Parathyroid adenoma (tissue), 2 donors: ENCODE measurements at regions not wholly inside any gene's neighbourhood (a gene's known extent, or its start where the extent isn't known, plus 50 kb on each side); places are given as distances from the start of the nearest gene placed in this dataset.

Experiments used
- H2AFZ ChIP-seq: fragments of 300-600 bp; sonication (generic); one replicate; pipeline ENCODE4 v1.7.0; 2017; ENCODE audit warnings: antibody characterized with exemption, mild to moderate bottlenecking
- H3K27ac ChIP-seq: fragments of 300-600 bp; sonication (generic); one replicate; pipeline ENCODE4 v1.7.0; 2017
- H3K27me3 ChIP-seq: fragments of 300-600 bp; sonication (generic); one replicate; pipeline ENCODE4 v1.7.0; 2017; ENCODE audit warnings: low read length; ENCODE audit not compliant: control insufficient read depth, insufficient read depth
- H3K36me3 ChIP-seq: fragments of 300-600 bp; sonication (generic); one replicate; pipeline ENCODE4 v1.7.0; 2017; ENCODE audit warnings: low read length; ENCODE audit not compliant: control insufficient read depth, insufficient read depth
- H3K4me1 ChIP-seq: fragments of 300-600 bp; sonication (generic); one replicate; pipeline ENCODE4 v1.7.0; 2017; ENCODE audit warnings: control low read depth
- H3K4me2 ChIP-seq: fragments of 300-600 bp; sonication (generic); one replicate; pipeline ENCODE4 v1.7.0; 2017; ENCODE audit warnings: low read length
- H3K4me3 ChIP-seq: fragments of 300-600 bp; sonication (generic); one replicate; pipeline ENCODE4 v1.7.0; 2017; ENCODE audit warnings: low read depth, low read length
- H3K79me2 ChIP-seq: fragments of 300-600 bp; sonication (generic); one replicate; pipeline ENCODE4 v1.7.0; 2017; ENCODE audit warnings: control low read depth
- H3K9ac ChIP-seq: fragments of 300-600 bp; sonication (generic); one replicate; pipeline ENCODE4 v1.7.0; 2017; ENCODE audit warnings: mild to moderate bottlenecking
- H3K9me3 ChIP-seq: fragments of 300-600 bp; sonication (generic); one replicate; pipeline ENCODE4 v1.7.0; 2017; ENCODE audit warnings: low read length; ENCODE audit not compliant: control insufficient read depth
- CTCF ChIP-seq: fragments of 300-600 bp; sonication (generic); IDR thresholded peaks from one replicate; pipeline ENCODE4 v1.7.0; 2017; ENCODE audit warnings: antibody characterized with exemption, mild to moderate bottlenecking
- donor health status: primary hyperparathyroidism.

- H3K27me3 ChIP-seq, result no peaks in the 10 kb centered on the region
- H3K4me2 ChIP-seq, result no peak overlapping the region
- H3K9ac ChIP-seq, result no peak overlapping the region
- TF ChIP-seq CTCF, result no peak
- H3K36me3 ChIP-seq, result no peaks in the 10 kb centered on the region
- no peaks in the 10 kb centered on the region for H3K4me1 ChIP-seq
- H3K4me3 ChIP-seq, result no peak overlapping the region
- no peak overlapping the region for H2AFZ ChIP-seq
- no peaks in the 10 kb centered on the region for H3K79me2 ChIP-seq
- H3K9me3 ChIP-seq, result peaks cover 2% of the 10 kb centered on the region
- no peak overlapping the region for H3K27ac ChIP-seq
These were observed 1202.9 kb upstream of the CELF4 start for GRCh38 chr18:38768504-38768903.

- no peak overlapping the region for H3K4me3 ChIP-seq
- no peaks in the 10 kb centered on the region for H3K9me3 ChIP-seq
- no peaks in the 10 kb centered on the region for H3K79me2 ChIP-seq
- no peak overlapping the region for H3K27ac ChIP-seq
- H3K4me1 ChIP-seq, result no peaks in the 10 kb centered on the region
- no peak for TF ChIP-seq CTCF
- no peak overlapping the region for H2AFZ ChIP-seq
- H3K36me3 ChIP-seq, result no peaks in the 10 kb centered on the region
- no peak overlapping the region for H3K9ac ChIP-seq
- no peaks in the 10 kb centered on the region for H3K27me3 ChIP-seq
- H3K4me2 ChIP-seq, result no peak overlapping the region
These were observed 1193.9 kb upstream of the CELF4 start for GRCh38 chr18:38759457-38759856.

- no peak for TF ChIP-seq CTCF
- no peak overlapping the region for H3K27ac ChIP-seq
- no peaks in the 10 kb centered on the region for H3K4me1 ChIP-seq
- no peaks in the 10 kb centered on the region for H3K79me2 ChIP-seq
- H2AFZ ChIP-seq, result no peak overlapping the region
- no peak overlapping the region for H3K9ac ChIP-seq
- H3K27me3 ChIP-seq, result no peaks in the 10 kb centered on the region
- H3K9me3 ChIP-seq, result no peaks in the 10 kb centered on the region
- no peaks in the 10 kb centered on the region for H3K36me3 ChIP-seq
- H3K4me3 ChIP-seq, result no peak overlapping the region
- H3K4me2 ChIP-seq, result no peak overlapping the region
These were observed 1190.8 kb upstream of the CELF4 start for GRCh38 chr18:38756436-38756835.

- no peak for TF ChIP-seq CTCF
- H3K9ac ChIP-seq, result no peak overlapping the region
- H3K27ac ChIP-seq, result no peak overlapping the region
- no peaks in the 10 kb centered on the region for H3K27me3 ChIP-seq
- no peaks in the 10 kb centered on the region for H3K79me2 ChIP-seq
- no peak overlapping the region for H3K4me2 ChIP-seq
- H2AFZ ChIP-seq, result no peak overlapping the region
- H3K36me3 ChIP-seq, result no peaks in the 10 kb centered on the region
- H3K9me3 ChIP-seq, result no peaks in the 10 kb centered on the region
- no peaks in the 10 kb centered on the region for H3K4me1 ChIP-seq
- no peak overlapping the region for H3K4me3 ChIP-seq
These were observed 1186.8 kb upstream of the CELF4 start for GRCh38 chr18:38752430-38752829.

- no peak overlapping the region for H3K27ac ChIP-seq
- H3K4me2 ChIP-seq, result no peak overlapping the region
- H3K4me1 ChIP-seq, result no peaks in the 10 kb centered on the region
- no peaks in the 10 kb centered on the region for H3K36me3 ChIP-seq
- H3K79me2 ChIP-seq, result no peaks in the 10 kb centered on the region
- H3K4me3 ChIP-seq, result no peak overlapping the region
- no peak for TF ChIP-seq CTCF
- H3K9me3 ChIP-seq, result no peaks in the 10 kb centered on the region
- H3K27me3 ChIP-seq, result no peaks in the 10 kb centered on the region
- H3K9ac ChIP-seq, result no peak overlapping the region
- H2AFZ ChIP-seq, result no peak overlapping the region
These were observed 1186.3 kb upstream of the CELF4 start for GRCh38 chr18:38751898-38752297.
